NCI-H1105 treated with DMSO at 0.1 percent for 48 hours (cell line): ENCODE measurements at regions not wholly inside any gene's neighbourhood (a gene's known extent, or its start where the extent isn't known, plus 50 kb on each side); places are given as distances from the start of the nearest gene placed in this dataset.

Experiments
- DNase-seq: peaks from one replicate; lab custom pipeline; 2025; lab: John Stamatoyannopoulos, UW

GRCh38 chr10:36688717-36689116 lies 436.7 kb upstream of the ANKRD30A start:
- DNase-seq, result no peak

DNA sequence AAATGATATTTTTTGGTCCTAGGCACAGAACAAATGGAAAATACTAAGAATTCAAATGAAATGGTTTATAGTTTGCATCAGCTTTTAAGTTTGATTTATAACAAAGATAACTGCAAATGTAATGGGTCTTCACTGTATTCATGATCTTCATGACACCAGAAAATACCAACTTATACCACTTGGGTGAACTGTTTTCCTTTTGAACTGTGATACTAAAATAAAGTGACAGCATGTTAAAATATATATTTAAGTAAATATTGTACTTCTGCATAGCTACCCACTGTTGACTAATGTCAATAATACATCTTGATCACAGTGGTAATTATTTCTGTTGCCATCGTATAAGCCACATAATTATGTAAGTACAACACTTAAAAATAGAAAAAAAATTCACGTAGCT lies 442.0 kb upstream of the ANKRD30A start:
- DNase-seq, result no peak

DNA sequence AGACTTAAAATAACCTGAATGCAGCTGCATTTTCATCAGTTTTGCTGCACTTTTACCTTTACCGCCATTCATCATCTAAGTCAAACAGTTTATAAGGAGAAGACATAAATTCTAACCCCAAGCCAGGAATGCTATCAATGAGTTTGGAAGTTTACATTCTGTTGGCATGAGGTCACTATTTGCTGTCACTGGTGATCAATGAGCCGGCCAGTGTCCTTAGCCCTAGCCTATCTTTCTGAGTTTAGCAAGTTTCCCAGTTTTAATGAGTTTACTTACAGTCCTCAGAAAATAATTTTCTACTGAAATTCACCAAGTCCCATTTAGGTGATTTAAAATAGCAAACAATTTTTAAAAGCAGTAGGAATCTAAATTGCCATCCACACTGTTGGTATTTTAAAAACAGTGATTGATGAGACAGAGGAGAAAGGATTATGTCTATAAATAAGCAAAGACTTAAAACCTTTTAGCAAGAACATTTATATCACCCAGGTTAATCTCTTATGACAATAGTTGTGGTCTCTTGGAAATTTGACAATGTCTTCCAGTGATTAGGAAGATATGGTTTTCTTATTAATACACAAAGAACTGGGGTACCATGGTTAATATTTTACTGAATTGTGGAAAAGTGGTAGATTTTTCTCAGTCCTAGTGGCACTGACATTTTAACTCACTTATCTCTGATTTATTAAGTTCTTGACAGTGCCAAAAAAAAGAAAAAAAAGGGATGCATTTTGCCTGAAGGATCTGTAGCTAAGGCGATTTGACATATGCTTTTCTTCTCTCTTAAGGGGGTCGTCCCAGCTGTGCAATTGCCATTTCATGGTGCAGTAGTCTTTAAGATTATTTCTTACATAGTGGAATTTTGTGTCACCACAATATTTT lies 443.4 kb upstream of the ANKRD30A start:
- no peak for DNase-seq

DNA sequence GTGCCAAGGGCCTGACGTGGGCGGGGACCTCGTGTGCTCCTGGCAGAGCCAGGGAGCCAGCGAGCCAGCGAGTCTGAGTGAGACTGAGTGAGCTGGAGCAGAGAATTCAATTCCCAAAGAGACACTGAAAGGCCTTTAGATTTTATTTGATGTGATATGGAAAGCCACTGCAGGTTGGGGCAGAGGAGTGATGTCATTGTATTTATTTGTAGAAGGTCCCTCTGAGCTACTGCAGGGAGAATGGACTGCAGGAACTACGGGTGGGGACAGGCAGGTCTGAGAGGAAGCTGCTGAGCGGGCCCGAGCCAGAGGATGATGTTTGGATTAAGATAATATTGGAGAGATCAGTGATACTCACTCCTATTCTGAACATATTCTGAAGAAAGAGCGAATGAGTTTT lies 445.8 kb upstream of the ANKRD30A start:
- no peak for DNase-seq

- no peak for DNase-seq
Observed at GRCh38 chr10:36677431-36677768, 448.0 kb upstream of the ANKRD30A start.

GRCh38 chr10:36676756-36677430 lies 448.5 kb upstream of the ANKRD30A start:
- DNase-seq, result peak; percentile 90

GRCh38 chr10:36676321-36676720 lies 449.1 kb upstream of the ANKRD30A start:
- DNase-seq, result no peak

DNA sequence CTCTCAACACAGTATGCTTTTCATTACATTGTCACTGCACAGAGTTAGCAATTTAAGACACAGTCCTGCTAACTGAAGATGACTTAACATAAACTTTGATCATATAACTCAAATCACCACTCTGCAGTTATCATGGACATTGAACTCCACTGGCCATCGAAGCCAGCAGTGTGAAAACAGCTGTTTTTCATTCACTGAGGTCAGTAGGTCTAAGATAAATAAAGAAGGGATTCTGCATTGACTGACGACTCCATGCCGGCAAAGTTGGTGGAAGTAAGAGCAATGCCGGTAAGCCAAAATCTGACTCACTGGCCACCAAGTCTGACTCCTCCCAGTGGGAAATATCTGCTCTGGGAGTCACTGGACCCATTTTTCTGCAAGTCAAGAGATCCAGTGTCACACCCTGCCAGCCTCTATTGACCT lies 449.9 kb upstream of the ANKRD30A start:
- DNase-seq, result no peak

- DNase-seq, result no peak
Observed at GRCh38 chr10:36671607-36672006, 453.8 kb upstream of the ANKRD30A start.

DNA sequence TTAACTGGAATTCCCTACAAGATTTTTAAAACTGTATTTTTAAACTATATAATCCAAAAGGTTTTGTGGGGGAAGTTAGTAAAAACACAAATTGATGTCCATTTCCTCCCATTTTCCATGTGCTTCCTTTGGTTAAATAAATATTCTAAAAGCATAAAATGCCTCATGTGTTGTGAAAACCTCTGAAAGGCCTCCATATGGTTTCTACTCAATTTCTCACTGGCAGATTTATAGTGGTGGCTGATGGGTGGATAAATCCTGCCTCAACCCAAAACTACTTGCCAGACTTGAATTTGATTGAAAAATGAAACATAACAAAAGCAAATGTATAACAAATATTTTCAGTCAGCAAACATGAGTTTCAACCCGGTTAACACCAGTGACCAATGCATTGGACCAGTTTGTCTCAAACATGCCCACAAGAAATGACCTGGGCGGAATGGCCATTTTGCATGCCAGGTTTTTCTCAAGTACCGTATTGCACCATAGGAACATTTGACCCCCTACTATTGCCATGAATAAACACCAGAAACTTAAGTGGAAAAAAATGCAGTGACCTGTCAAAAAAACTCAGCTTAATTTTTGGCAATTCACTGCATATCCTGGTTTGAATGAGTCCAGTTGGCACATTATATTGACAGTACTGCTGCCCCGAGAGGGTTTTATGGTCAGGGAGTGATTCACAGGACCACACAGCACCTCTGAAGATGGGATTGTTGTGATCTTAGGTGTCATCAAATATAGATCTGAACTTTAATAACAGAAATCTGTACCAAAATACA lies 454.6 kb upstream of the ANKRD30A start:
- no peak for DNase-seq

DNA sequence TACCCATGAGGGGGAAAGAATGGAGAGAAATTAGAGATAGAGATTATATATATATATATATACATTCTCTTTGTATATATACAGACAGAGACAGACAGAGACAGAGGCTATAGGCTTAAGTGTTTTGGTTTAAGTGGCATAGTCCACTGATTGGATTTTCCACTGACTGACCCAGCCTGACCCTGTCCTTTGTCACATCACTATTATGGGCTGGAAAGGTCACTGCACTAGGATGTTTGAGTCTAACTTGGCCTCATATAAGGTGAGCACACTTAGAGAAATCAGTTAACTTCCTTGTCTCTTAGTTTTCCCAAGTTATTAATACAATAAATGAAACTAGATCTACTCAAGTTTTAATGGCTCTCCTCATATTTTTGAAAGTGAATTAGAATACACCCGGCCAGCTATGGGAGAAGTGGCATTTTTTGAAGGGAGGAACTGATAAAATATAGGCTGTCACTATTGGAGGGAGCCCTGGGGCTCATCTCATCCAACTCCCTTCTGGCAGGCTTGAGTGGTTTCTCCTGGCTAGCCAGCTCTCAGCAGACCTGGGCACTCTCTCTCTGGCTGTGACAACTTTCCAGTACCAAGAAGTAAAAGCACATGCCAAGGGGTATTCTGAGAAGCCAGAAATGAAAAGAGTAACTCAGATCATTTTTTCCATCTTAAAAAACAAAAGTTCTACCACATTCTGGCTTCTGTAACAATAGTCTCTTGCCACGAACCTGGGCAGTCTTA lies 455.6 kb upstream of the ANKRD30A start:
- no peak for DNase-seq

GRCh38 chr10:36666451-36666850 lies 458.9 kb upstream of the ANKRD30A start:
- DNase-seq, result no peak

DNA sequence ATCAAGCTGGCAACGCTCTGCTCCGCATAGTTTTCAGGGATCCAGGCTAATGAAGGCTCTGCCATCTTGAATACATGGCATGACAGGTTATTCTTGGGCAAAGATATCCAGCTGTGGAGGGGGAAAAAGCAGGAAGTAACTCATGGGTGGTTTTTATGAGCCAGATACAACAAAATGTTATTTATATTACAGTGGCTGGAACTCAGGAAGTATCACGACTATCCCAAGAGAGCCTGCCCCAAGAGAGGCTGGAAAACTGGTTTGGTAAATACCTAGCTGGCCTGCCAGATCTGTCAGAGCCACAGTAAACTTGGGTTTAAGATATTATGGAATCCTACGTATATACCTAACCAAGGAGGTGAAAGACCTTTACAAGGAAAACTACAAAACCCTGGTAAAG lies 462.8 kb upstream of the ANKRD30A start:
- no peak for DNase-seq

DNA sequence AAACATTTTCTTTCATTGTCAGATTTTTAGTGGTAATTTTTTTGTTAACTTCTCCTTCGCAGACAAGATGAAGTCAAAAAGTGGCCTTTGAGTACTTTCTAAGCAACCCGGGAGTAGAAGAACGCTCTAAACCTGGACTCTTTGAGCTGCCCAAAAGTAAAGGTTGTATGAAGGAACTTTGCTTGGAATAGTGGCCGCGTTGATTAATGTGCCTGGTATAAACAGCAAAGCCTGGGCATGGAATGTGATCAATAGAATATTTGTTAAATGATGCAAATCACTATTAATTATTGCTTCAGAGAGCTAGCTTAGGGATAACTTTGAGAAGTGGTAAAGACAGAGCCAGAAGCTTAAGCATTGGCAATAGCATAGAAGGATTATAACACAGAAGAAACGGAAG lies 475.1 kb upstream of the ANKRD30A start:
- DNase-seq, result no peak

- DNase-seq, result no peak
Observed at GRCh38 chr10:36647540-36647939, 477.9 kb upstream of the ANKRD30A start.

- DNase-seq, result no peak
Observed at GRCh38 chr10:36640626-36641025, 484.8 kb upstream of the ANKRD30A start.

- DNase-seq, result no peak
Observed at GRCh38 chr10:36638462-36639155, 486.8 kb upstream of the ANKRD30A start.

- DNase-seq, result no peak
Observed at GRCh38 chr10:36636879-36637278, 488.5 kb upstream of the ANKRD30A start.

DNA sequence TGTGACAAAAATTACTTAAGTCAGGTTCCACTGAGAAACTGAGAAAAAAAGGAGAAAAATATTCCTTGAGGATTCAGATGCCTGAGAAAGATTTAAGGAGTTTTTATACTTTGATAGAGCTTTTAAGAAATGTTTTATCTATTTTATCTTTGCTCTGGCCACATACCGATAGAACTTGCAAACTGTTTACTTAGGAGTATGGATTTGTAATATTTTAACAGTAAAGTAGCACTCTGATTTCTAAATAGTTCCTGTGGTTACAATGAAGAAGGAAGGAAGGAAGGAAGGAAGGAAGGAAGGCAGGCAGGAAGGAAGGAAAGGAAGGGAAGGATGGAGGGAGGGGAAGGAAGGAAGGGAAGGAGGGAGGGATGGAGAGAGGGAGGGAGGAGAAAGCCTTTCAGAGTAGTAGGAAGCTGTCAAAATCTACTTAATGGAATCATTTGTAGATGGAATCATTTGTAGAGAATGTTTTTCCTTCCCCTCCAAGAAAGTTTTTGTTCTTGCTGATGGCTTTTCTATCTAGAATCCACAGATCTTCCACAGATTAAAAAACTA lies 489.0 kb upstream of the ANKRD30A start:
- no peak for DNase-seq

DNA sequence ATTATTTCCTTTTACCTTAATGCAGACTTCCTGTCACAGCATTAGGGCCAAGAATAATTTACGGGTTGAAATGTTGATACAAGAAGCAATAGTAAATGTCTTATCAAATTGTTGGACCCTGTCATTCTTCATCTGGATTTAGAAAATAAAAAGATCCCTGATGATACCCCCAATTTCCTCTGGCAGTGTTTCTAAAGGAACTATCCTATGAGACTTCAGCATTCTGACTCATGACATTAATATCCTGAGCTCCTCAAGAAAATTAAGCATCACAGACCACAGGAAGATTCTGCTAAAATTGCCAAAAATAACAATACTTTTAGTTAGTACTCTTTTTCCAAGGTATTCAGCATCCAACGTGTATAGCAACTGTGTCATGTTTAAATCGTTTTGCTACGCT lies 490.5 kb upstream of the ANKRD30A start:
- DNase-seq, result no peak

DNA sequence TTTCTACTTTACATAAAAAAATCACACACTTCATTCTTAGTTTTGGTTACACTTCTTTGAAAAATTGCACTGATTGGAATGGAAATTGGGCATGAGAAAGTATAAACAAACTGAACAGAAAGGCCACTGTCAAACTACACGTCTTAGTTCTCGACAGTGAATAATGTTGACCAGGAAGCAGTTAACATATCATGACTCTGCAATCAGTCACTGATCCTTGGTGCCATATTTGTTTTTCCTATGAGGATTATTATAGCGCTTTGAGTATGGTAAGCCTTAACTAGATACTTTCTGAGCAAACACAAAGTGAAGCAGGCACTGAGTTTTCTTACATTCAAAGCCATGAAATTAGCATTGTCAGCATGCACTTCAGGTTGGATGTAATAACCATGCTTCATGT lies 495.1 kb upstream of the ANKRD30A start:
- no peak for DNase-seq
